Testis (tissue), 2 donors: ENCODE measurements at regions not wholly inside any gene's neighbourhood (a gene's known extent, or its start where the extent isn't known, plus 50 kb on each side); places are given as distances from the start of the nearest gene placed in this dataset.

Experiments used
- DNase-seq: peaks from one replicate; pipeline ENCODE4 v3.0.0-alpha.2; 2019
- H3K27ac ChIP-seq, 2 donors: fragments of 200-600 bp; sonication (generic); one replicate each; pipeline ENCODE4 v1.5.1; 2019
- H3K27me3 ChIP-seq: fragments of 200-600 bp; sonication (generic); one replicate; pipeline ENCODE4 v1.5.1; 2019
- H3K36me3 ChIP-seq: fragments of 200-600 bp; sonication (generic); one replicate; pipeline ENCODE4 v1.5.1; 2017; ENCODE audit warnings: low read depth; ENCODE audit errors: missing control alignments
- H3K4me1 ChIP-seq: fragments of 200-600 bp; sonication (generic); one replicate; pipeline ENCODE4 v1.5.1; 2019
- H3K4me3 ChIP-seq, 2 donors: fragments of 200-600 bp; sonication (generic); one replicate each; pipeline ENCODE4 v1.5.1; 2017 to 2019
- H3K9me3 ChIP-seq: fragments of 200-600 bp; sonication (generic); one replicate; pipeline ENCODE4 v1.5.1; 2017
- CTCF ChIP-seq, 3 experiments: fragments of 450-650 bp in 2 of 3; fragments of 200-600 bp in 1 of 3; sonication (generic) in 1 of 3; IDR thresholded peaks; one replicate each; pipeline ENCODE4 v1.5.1; 2016 to 2019; ENCODE audit warnings: antibody characterized with exemption in 3 of 3, mild to moderate bottlenecking in 2 of 3, moderate library complexity in 1 of 3
- POLR2A ChIP-seq: fragments of 450-650 bp; IDR thresholded peaks from one replicate; pipeline ENCODE4 v1.6.1; 2017; ENCODE audit warnings: antibody characterized with exemption, mild to moderate bottlenecking, moderate library complexity
- WGBS, 2 donors: methylation state at CpG; one replicate each; pipeline ENCODE4 v1.1.5; 2018; 5-methylcytosine and 5-hydroxymethylcytosine counted together
- intact Hi-C: fragments of 100-400 bp; cut with DNase I; formaldehyde crosslinking; loops from one replicate; pipeline ENCODE4 v1.15.1; 2023; ENCODE audit warnings: low total_unique reads

- no peak overlapping the region for H3K4me3 ChIP-seq
- H3K27me3 ChIP-seq, result no peaks in the 10 kb centered on the region
- H3K36me3 ChIP-seq, result no peaks in the 10 kb centered on the region
- no peak overlapping the region for H3K27ac ChIP-seq
- no peaks in the 10 kb centered on the region for H3K9me3 ChIP-seq
- TF ChIP-seq POLR2A (no peak), CTCF (IDR thresholded peaks at IDR 0.05) (no peak)
- no peaks in the 10 kb centered on the region for H3K4me1 ChIP-seq
- no peak for DNase-seq
- intact Hi-C loops, result no loop called here
- WGBS, 2 donors, result 72 to 84% methylated on average over 7 of the region's 7 CpGs
Observed at GRCh38 chr5:167513381-167513780, 778.1 kb upstream of the WWC1 start.

GRCh38 chr5:167514461-167514860 lies 777.0 kb upstream of the WWC1 start:
- WGBS, 2 donors, result 94 to 97% methylated on average over 2 of the region's 2 CpGs
- intact Hi-C loops, result no loop called here
- no peaks in the 10 kb centered on the region for H3K27me3 ChIP-seq
- H3K36me3 ChIP-seq, result no peaks in the 10 kb centered on the region
- TF ChIP-seq CTCF (IDR thresholded peaks at IDR 0.05) (no peak), POLR2A (no peak)
- no peak overlapping the region for H3K27ac ChIP-seq
- no peak overlapping the region for H3K4me3 ChIP-seq
- DNase-seq, result no peak
- no peaks in the 10 kb centered on the region for H3K4me1 ChIP-seq
- H3K9me3 ChIP-seq, result no peaks in the 10 kb centered on the region

- TF ChIP-seq CTCF (IDR thresholded peaks at IDR 0.05), result no peak
- TF ChIP-seq POLR2A, result no peak
- WGBS, 2 donors, result 70 to 73% methylated on average over 3 of the region's 3 CpGs
- no peaks in the 10 kb centered on the region for H3K36me3 ChIP-seq
Observed at GRCh38 chr5:167525004-167525403, 766.4 kb upstream of the WWC1 start.

GRCh38 chr5:167528651-167529050 lies 762.8 kb upstream of the WWC1 start:
- intact Hi-C loops, result no loop called here
- TF ChIP-seq POLR2A, result no peak
- no peak for TF ChIP-seq CTCF (IDR thresholded peaks at IDR 0.05)
- WGBS, 2 donors, result 84 to 88% methylated on average over 6 of the region's 6 CpGs
- no peaks in the 10 kb centered on the region for H3K9me3 ChIP-seq
- no peak overlapping the region for H3K4me3 ChIP-seq
- H3K4me1 ChIP-seq, result no peaks in the 10 kb centered on the region
- H3K27ac ChIP-seq, result no peak overlapping the region
- no peaks in the 10 kb centered on the region for H3K27me3 ChIP-seq
- DNase-seq, result no peak
- H3K36me3 ChIP-seq, result no peaks in the 10 kb centered on the region

More at GRCh38 chr5:167525004-167525403, 766.4 kb upstream of the WWC1 start:
- H3K4me1 ChIP-seq, result no peaks in the 10 kb centered on the region
- no peaks in the 10 kb centered on the region for H3K9me3 ChIP-seq
- intact Hi-C loops, result no loop called here
- no peak overlapping the region for H3K4me3 ChIP-seq
- DNase-seq, result no peak
- H3K27ac ChIP-seq, result no peak overlapping the region
- no peaks in the 10 kb centered on the region for H3K27me3 ChIP-seq

GRCh38 chr5:167530548-167530947 lies 760.9 kb upstream of the WWC1 start:
- H3K9me3 ChIP-seq, result no peaks in the 10 kb centered on the region
- no peak overlapping the region for H3K27ac ChIP-seq
- H3K4me3 ChIP-seq, result no peak overlapping the region
- H3K4me1 ChIP-seq, result no peaks in the 10 kb centered on the region
- TF ChIP-seq CTCF (IDR thresholded peaks at IDR 0.05) (no peak), POLR2A (no peak)
- intact Hi-C loops, result no loop called here
- H3K36me3 ChIP-seq, result no peaks in the 10 kb centered on the region
- no peaks in the 10 kb centered on the region for H3K27me3 ChIP-seq
- no peak for DNase-seq
- 61 to 63% methylated on average over 10 to 13 of the region's 13 CpGs for WGBS, 2 donors
